ENCODE measurements at regions not wholly inside any gene's neighbourhood (a gene's known extent, or its start where the extent isn't known, plus 50 kb on each side); places are given as distances from the start of the nearest gene placed in this dataset.

DNA sequence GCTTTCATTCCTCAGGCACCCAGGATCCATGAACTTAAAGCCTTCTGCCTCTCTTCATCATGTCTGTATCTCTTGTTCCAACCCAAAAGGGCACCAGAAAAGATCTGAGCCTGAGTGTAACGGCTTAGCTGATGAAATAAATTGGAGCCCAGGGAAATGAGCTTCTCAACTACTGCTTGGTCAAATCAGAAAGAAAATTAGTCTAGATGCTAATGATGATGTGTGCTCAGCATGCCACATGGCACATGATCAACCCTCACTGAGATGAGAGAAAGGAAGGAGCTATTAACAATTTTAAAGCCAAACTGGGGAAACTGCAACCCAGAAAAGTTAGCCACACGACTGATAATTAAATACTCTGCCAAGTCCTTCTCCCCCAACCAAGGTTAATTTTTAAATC, 325.7 kb downstream of the CNTN3 start:
- H3K4me3 ChIP-seq (ENCODE audit: low read length): no peak overlapping the region
- H3K36me3 ChIP-seq (ENCODE audit: insufficient read depth, low read length): no peaks in the 10 kb centered on the region
- H3K27me3 ChIP-seq (ENCODE audit: low read length): no peaks in the 10 kb centered on the region
- DNase-seq: no peak
- no peaks in the 10 kb centered on the region for H3K4me1 ChIP-seq (ENCODE audit: low read length)
- no peak overlapping the region for H3K9ac ChIP-seq (ENCODE audit: low read length)
- H3K9me3 ChIP-seq (ENCODE audit: low read length): no peaks in the 10 kb centered on the region
- H3K4me2 ChIP-seq (ENCODE audit: low read depth, low read length, poor library complexity, severe bottlenecking): no peak overlapping the region
- no peaks in the 10 kb centered on the region for H3K79me2 ChIP-seq (ENCODE audit: low read length)
- H3K27ac ChIP-seq (ENCODE audit: low read length): no peak overlapping the region
- no peaks in the 10 kb centered on the region for H4K20me1 ChIP-seq (ENCODE audit: insufficient read depth, low read depth, low read length)
- no peaks in the 10 kb centered on the region for H3K9me2 ChIP-seq (replicated peaks; ENCODE audit: insufficient read depth, low read length)
- no peak overlapping the region for H2AFZ ChIP-seq (ENCODE audit: low read length)

- H2AFZ ChIP-seq (ENCODE audit: low read length): no peak overlapping the region
- no peak overlapping the region for H3K4me3 ChIP-seq (ENCODE audit: low read length)
- no peaks in the 10 kb centered on the region for H3K4me1 ChIP-seq (ENCODE audit: low read length)
- H3K4me2 ChIP-seq (ENCODE audit: low read depth, low read length, poor library complexity, severe bottlenecking): no peak overlapping the region
- no peak for DNase-seq
- no peak overlapping the region for H3K9ac ChIP-seq (ENCODE audit: low read length)
- no peaks in the 10 kb centered on the region for H3K27me3 ChIP-seq (ENCODE audit: low read length)
- no peaks in the 10 kb centered on the region for H3K36me3 ChIP-seq (ENCODE audit: insufficient read depth, low read length)
- H3K9me2 ChIP-seq (replicated peaks; ENCODE audit: insufficient read depth, low read length): no peaks in the 10 kb centered on the region
- no peaks in the 10 kb centered on the region for H3K79me2 ChIP-seq (ENCODE audit: low read length)
- H3K27ac ChIP-seq (ENCODE audit: low read length): no peak overlapping the region
- H4K20me1 ChIP-seq (ENCODE audit: insufficient read depth, low read depth, low read length): no peaks in the 10 kb centered on the region
- no peaks in the 10 kb centered on the region for H3K9me3 ChIP-seq (ENCODE audit: low read length)
Measured at GRCh38 chr3:74287557-74287956, 326.9 kb downstream of the CNTN3 start.

DNA sequence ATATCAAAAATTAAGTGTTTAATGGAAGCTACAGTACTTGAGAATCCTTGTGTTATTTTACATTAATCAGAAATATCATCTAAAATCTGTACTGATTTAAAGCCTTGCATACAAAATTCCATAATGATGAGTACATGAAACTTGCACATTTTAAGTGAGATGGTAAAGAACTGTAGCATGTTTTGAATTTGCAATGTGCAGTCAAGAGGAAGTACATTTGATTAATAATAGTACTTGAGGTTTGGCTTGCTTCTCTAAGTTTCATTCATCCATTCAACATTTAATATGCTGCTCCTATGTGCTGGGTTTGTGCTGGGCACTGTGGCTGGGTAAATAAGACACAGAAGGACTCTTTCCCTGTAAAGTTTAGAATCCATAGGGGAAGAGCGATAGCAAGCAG, 332.3 kb downstream of the CNTN3 start:
- Histone ChIP-seq H3K27ac (ENCODE audit: low read length) (no peak overlapping the region), H3K79me2 (ENCODE audit: low read length) (no peaks in the 10 kb centered on the region), H3K9me3 (ENCODE audit: low read length) (no peaks in the 10 kb centered on the region), H2AFZ (ENCODE audit: low read length) (no peak overlapping the region), H3K4me3 (ENCODE audit: low read length) (no peak overlapping the region), H3K9me2 (replicated peaks; ENCODE audit: insufficient read depth, low read length) (no peaks in the 10 kb centered on the region), H3K27me3 (ENCODE audit: low read length) (no peaks in the 10 kb centered on the region), H3K4me2 (ENCODE audit: low read depth, low read length, poor library complexity, severe bottlenecking) (no peak overlapping the region), H3K36me3 (ENCODE audit: insufficient read depth, low read length) (no peaks in the 10 kb centered on the region), H3K9ac (ENCODE audit: low read length) (no peak overlapping the region), H3K4me1 (ENCODE audit: low read length) (no peaks in the 10 kb centered on the region), H4K20me1 (ENCODE audit: insufficient read depth, low read depth, low read length) (no peaks in the 10 kb centered on the region)
- no peak for DNase-seq

GRCh38 chr3:74281705-74282104, 332.8 kb downstream of the CNTN3 start:
- Histone ChIP-seq H3K79me2 (ENCODE audit: low read length) (no peaks in the 10 kb centered on the region), H3K9me3 (ENCODE audit: low read length) (no peaks in the 10 kb centered on the region), H2AFZ (ENCODE audit: low read length) (no peak overlapping the region), H3K9ac (ENCODE audit: low read length) (no peak overlapping the region), H3K9me2 (replicated peaks; ENCODE audit: insufficient read depth, low read length) (no peaks in the 10 kb centered on the region), H4K20me1 (ENCODE audit: insufficient read depth, low read depth, low read length) (no peaks in the 10 kb centered on the region), H3K27ac (ENCODE audit: low read length) (no peak overlapping the region), H3K4me2 (ENCODE audit: low read depth, low read length, poor library complexity, severe bottlenecking) (no peak overlapping the region), H3K36me3 (ENCODE audit: insufficient read depth, low read length) (no peaks in the 10 kb centered on the region), H3K4me3 (ENCODE audit: low read length) (no peak overlapping the region), H3K27me3 (ENCODE audit: low read length) (no peaks in the 10 kb centered on the region), H3K4me1 (ENCODE audit: low read length) (no peaks in the 10 kb centered on the region)
- no peak for DNase-seq

DNA sequence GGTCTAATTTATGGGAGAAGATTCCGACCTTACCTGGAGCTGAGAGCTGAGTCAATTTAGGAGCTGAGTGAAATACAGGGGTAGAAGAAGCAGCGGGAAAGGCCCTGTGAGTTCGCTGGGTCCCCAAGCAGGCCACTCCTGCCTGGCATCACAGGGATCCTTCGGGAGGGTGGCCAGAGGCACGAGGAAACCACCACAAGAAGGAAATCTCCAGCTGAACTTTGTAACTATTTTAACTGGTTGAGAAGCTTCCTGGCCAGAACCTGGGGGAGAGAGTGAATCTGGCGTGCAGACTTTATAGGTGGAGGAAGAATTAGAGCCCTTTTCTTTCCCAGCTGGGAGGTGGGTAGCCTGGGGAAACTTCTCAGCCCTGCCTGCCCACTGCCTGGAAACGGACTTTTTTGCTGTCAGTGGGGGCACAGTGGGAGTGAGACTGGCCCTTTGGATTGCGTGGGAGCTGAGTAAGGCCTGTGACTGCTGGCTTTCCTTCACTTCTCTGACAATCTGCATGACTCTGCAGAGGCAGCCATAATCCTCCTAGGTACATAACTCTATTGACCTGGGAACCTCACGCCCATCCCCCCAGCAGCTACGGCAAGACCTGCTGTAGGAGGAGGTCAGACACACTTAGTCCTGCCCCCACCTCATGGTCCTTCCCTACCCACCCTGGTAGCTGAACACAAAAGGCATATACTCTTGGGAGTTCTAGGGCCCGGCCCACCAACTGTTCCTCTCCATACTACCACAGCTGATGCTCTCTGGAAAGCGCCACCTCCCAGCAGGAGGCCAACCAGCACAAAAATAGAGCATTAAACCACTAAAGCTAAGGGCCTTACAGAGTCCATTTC, 340.7 kb downstream of the CNTN3 start:
- H3K36me3 ChIP-seq (ENCODE audit: insufficient read depth, low read length): no peaks in the 10 kb centered on the region
- H2AFZ ChIP-seq (ENCODE audit: low read length): no peak overlapping the region
- no peaks in the 10 kb centered on the region for H3K4me1 ChIP-seq (ENCODE audit: low read length)
- H3K9me2 ChIP-seq (replicated peaks; ENCODE audit: insufficient read depth, low read length): no peaks in the 10 kb centered on the region
- H3K79me2 ChIP-seq (ENCODE audit: low read length): no peaks in the 10 kb centered on the region
- no peaks in the 10 kb centered on the region for H4K20me1 ChIP-seq (ENCODE audit: insufficient read depth, low read depth, low read length)
- H3K4me2 ChIP-seq (ENCODE audit: low read depth, low read length, poor library complexity, severe bottlenecking): no peak overlapping the region
- no peak overlapping the region for H3K4me3 ChIP-seq (ENCODE audit: low read length)
- H3K27ac ChIP-seq (ENCODE audit: low read length): no peak overlapping the region
- no peaks in the 10 kb centered on the region for H3K9me3 ChIP-seq (ENCODE audit: low read length)
- no peaks in the 10 kb centered on the region for H3K27me3 ChIP-seq (ENCODE audit: low read length)
- H3K9ac ChIP-seq (ENCODE audit: low read length): no peak overlapping the region
- no peak for DNase-seq

GRCh38 chr3:74273091-74273490, 341.4 kb downstream of the CNTN3 start:
- H3K4me1 ChIP-seq (ENCODE audit: low read length): no peaks in the 10 kb centered on the region
- H4K20me1 ChIP-seq (ENCODE audit: insufficient read depth, low read depth, low read length): no peaks in the 10 kb centered on the region
- no peaks in the 10 kb centered on the region for H3K79me2 ChIP-seq (ENCODE audit: low read length)
- H3K4me3 ChIP-seq (ENCODE audit: low read length): no peak overlapping the region
- H2AFZ ChIP-seq (ENCODE audit: low read length): no peak overlapping the region
- no peak overlapping the region for H3K4me2 ChIP-seq (ENCODE audit: low read depth, low read length, poor library complexity, severe bottlenecking)
- no peaks in the 10 kb centered on the region for H3K9me3 ChIP-seq (ENCODE audit: low read length)
- no peak overlapping the region for H3K27ac ChIP-seq (ENCODE audit: low read length)
- DNase-seq: no peak
- no peak overlapping the region for H3K9ac ChIP-seq (ENCODE audit: low read length)
- H3K9me2 ChIP-seq (replicated peaks; ENCODE audit: insufficient read depth, low read length): no peaks in the 10 kb centered on the region
- no peaks in the 10 kb centered on the region for H3K36me3 ChIP-seq (ENCODE audit: insufficient read depth, low read length)
- no peaks in the 10 kb centered on the region for H3K27me3 ChIP-seq (ENCODE audit: low read length)

GRCh38 chr3:74271541-74271940, 342.9 kb downstream of the CNTN3 start:
- DNase-seq: no peak
- no peaks in the 10 kb centered on the region for H3K9me2 ChIP-seq (replicated peaks; ENCODE audit: insufficient read depth, low read length)
- H3K9me3 ChIP-seq (ENCODE audit: low read length): no peaks in the 10 kb centered on the region
- H3K27ac ChIP-seq (ENCODE audit: low read length): no peak overlapping the region
- H3K27me3 ChIP-seq (ENCODE audit: low read length): no peaks in the 10 kb centered on the region
- H3K79me2 ChIP-seq (ENCODE audit: low read length): no peaks in the 10 kb centered on the region
- H3K36me3 ChIP-seq (ENCODE audit: insufficient read depth, low read length): no peaks in the 10 kb centered on the region
- H3K4me3 ChIP-seq (ENCODE audit: low read length): no peak overlapping the region
- H2AFZ ChIP-seq (ENCODE audit: low read length): no peak overlapping the region
- H3K4me2 ChIP-seq (ENCODE audit: low read depth, low read length, poor library complexity, severe bottlenecking): no peak overlapping the region
- no peaks in the 10 kb centered on the region for H4K20me1 ChIP-seq (ENCODE audit: insufficient read depth, low read depth, low read length)
- no peaks in the 10 kb centered on the region for H3K4me1 ChIP-seq (ENCODE audit: low read length)
- no peak overlapping the region for H3K9ac ChIP-seq (ENCODE audit: low read length)

GRCh38 chr3:74269689-74270088, 344.8 kb downstream of the CNTN3 start:
- Histone ChIP-seq H3K79me2 (ENCODE audit: low read length) (no peaks in the 10 kb centered on the region), H3K9ac (ENCODE audit: low read length) (no peak overlapping the region), H3K27me3 (ENCODE audit: low read length) (no peaks in the 10 kb centered on the region), H3K4me1 (ENCODE audit: low read length) (no peaks in the 10 kb centered on the region), H3K4me3 (ENCODE audit: low read length) (no peak overlapping the region), H3K9me2 (replicated peaks; ENCODE audit: insufficient read depth, low read length) (no peaks in the 10 kb centered on the region), H4K20me1 (ENCODE audit: insufficient read depth, low read depth, low read length) (no peaks in the 10 kb centered on the region), H3K36me3 (ENCODE audit: insufficient read depth, low read length) (no peaks in the 10 kb centered on the region), H3K4me2 (ENCODE audit: low read depth, low read length, poor library complexity, severe bottlenecking) (no peak overlapping the region), H3K27ac (ENCODE audit: low read length) (no peak overlapping the region), H3K9me3 (ENCODE audit: low read length) (no peaks in the 10 kb centered on the region), H2AFZ (ENCODE audit: low read length) (no peak overlapping the region)
- no peak for DNase-seq
